ENCODE measurements at regions not wholly inside any gene's neighbourhood (a gene's known extent, or its start where the extent isn't known, plus 50 kb on each side); places are given as distances from the start of the nearest gene placed in this dataset.

DNA sequence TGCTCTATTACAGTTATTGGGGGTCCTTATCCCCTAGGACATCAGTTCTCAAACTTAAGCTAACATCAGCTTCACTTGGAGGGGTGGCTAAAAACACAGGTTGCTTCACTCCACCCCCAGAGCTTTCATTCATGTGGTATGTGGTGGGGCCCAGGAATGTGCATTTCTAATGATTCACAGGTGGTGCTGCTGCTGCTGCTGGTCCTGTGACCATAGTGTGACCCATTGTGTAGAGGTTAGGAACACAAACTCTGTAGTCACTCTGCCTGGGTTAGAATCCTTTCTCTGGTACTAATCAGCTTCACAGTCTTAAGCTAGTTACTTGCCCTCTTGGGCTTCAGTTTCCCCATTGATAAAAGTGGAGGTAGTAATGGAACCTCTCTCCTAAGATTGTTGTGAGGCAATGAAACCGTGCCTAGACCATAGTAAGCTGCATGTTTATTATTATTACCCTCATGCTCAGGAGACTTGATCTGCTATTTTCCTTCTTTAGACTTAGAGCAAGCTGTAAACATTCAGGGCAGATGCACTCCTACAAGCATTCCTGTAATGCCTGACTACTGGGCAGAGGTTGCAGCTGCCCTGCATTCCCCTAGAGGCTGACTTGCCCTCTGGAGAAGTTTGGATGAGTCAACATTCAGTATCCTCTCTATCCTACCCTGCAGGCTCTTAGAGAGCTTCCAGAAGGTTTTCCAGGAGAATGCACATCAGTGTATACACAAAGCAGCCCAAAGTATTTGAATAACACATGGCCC, 94.1 kb upstream of the ACSL4 start:
- no peak overlapping the region for H2AFZ ChIP-seq (ENCODE audit: control insufficient read depth, low read length)
- dilution Hi-C loops (cut with MboI; ENCODE audit: extremely low pct_ligation_motif_present, low sequenced_read_pairs): no loop called here
- no peak overlapping the region for H3K27ac ChIP-seq (ENCODE audit: control insufficient read depth, insufficient read depth, low read length)

DNA sequence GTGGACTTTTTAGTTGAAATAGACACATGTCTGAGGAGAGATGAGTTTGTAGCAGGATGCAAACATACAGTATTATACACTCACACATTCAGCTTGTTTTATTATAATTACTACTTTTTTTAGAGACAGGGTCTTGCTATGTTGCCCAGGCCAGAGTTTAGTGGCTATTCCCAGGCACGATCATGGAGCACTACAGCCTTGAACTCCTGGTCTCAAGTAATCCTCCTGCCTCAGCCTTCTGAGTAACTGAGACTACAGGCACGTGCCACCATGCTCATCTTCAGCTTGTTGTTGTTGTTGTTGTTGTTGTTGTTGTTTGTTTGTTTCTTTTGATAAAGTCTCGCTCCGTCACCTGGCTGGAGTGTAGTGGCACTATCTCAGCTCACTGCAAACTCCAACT, 94.7 kb upstream of the ACSL4 start:
- DNase-seq (ENCODE audit: low read depth, low spot score): no peak
- Histone ChIP-seq H3K9me3 (ENCODE audit: control insufficient read depth, low read depth, low read length) (no peaks in the 10 kb centered on the region), H4K20me1 (ENCODE audit: control insufficient read depth, extremely low read depth, insufficient read depth, low read length) (no peaks in the 10 kb centered on the region), H3K27me3 (ENCODE audit: control insufficient read depth, extremely low read depth, insufficient read depth, low read length) (no peaks in the 10 kb centered on the region), H3K27ac (ENCODE audit: control insufficient read depth, insufficient read depth, low read length) (no peak overlapping the region), H3K4me3 (ENCODE audit: control insufficient read depth in 2 of 3, extremely low read depth in 1 of 3, insufficient read depth in 2 of 3, low read depth in 1 of 3, low read length in 3 of 3) (no peak overlapping the region), H3K9me1 (ENCODE audit: control insufficient read depth, extremely low read depth, insufficient read depth, low read length) (no peaks in the 10 kb centered on the region), H3K4me1 (ENCODE audit: control insufficient read depth, extremely low read depth, insufficient read depth, low read length) (peaks cover 16% of the 10 kb centered on the region), H2AFZ (ENCODE audit: control insufficient read depth, low read length) (no peak overlapping the region), H3K79me2 (ENCODE audit: control insufficient read depth, insufficient read depth, low read length) (no peaks in the 10 kb centered on the region), H3K9ac (ENCODE audit: control insufficient read depth, extremely low read depth, insufficient read depth, low read length) (no peak overlapping the region), H3K36me3 (ENCODE audit: control insufficient read depth in 2 of 2, extremely low read depth in 1 of 2, insufficient read depth in 2 of 2, low read length in 2 of 2) (no peaks in the 10 kb centered on the region), H3K4me2 (ENCODE audit: control insufficient read depth, extremely low read depth, insufficient read depth, low read depth, low read length) (no peak overlapping the region)
- no peak for TF ChIP-seq EZH2 (IDR thresholded peaks at IDR 0.05; ENCODE audit: low read length)
- TF ChIP-seq, protein P1, sequence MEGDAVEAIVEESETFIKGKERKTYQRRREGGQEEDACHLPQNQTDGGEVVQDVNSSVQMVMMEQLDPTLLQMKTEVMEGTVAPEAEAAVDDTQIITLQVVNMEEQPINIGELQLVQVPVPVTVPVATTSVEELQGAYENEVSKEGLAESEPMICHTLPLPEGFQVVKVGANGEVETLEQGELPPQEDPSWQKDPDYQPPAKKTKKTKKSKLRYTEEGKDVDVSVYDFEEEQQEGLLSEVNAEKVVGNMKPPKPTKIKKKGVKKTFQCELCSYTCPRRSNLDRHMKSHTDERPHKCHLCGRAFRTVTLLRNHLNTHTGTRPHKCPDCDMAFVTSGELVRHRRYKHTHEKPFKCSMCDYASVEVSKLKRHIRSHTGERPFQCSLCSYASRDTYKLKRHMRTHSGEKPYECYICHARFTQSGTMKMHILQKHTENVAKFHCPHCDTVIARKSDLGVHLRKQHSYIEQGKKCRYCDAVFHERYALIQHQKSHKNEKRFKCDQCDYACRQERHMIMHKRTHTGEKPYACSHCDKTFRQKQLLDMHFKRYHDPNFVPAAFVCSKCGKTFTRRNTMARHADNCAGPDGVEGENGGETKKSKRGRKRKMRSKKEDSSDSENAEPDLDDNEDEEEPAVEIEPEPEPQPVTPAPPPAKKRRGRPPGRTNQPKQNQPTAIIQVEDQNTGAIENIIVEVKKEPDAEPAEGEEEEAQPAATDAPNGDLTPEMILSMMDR (optimal IDR thresholded peaks at IDR 0.05 in 1 of 3, IDR thresholded peaks at IDR 0.05 in 1 of 3, conservative IDR thresholded peaks at IDR 0.05 in 1 of 3; ENCODE audit: extremely low read depth in 1 of 3, insufficient read depth in 2 of 3, low read length in 3 of 3): no peak
- dilution Hi-C loops (cut with MboI; ENCODE audit: extremely low pct_ligation_motif_present, low sequenced_read_pairs): no loop called here
- FAIRE-seq: no peak

More for the DNA sequence above, 94.1 kb upstream of the ACSL4 start:
- Histone ChIP-seq H3K9ac (ENCODE audit: control insufficient read depth, extremely low read depth, insufficient read depth, low read length) (no peak overlapping the region), H3K4me3 (ENCODE audit: control insufficient read depth in 2 of 3, extremely low read depth in 1 of 3, insufficient read depth in 2 of 3, low read depth in 1 of 3, low read length in 3 of 3) (no peak overlapping the region), H3K9me1 (ENCODE audit: control insufficient read depth, extremely low read depth, insufficient read depth, low read length) (no peaks in the 10 kb centered on the region), H3K4me2 (ENCODE audit: control insufficient read depth, extremely low read depth, insufficient read depth, low read depth, low read length) (peak overlapping the region; percentile 4), H3K79me2 (ENCODE audit: control insufficient read depth, insufficient read depth, low read length) (no peaks in the 10 kb centered on the region), H3K27me3 (ENCODE audit: control insufficient read depth, extremely low read depth, insufficient read depth, low read length) (no peaks in the 10 kb centered on the region), H3K4me1 (ENCODE audit: control insufficient read depth, extremely low read depth, insufficient read depth, low read length) (peaks cover 20% of the 10 kb centered on the region), H3K36me3 (ENCODE audit: control insufficient read depth in 2 of 2, extremely low read depth in 1 of 2, insufficient read depth in 2 of 2, low read length in 2 of 2) (no peaks in the 10 kb centered on the region), H4K20me1 (ENCODE audit: control insufficient read depth, extremely low read depth, insufficient read depth, low read length) (no peaks in the 10 kb centered on the region), H3K9me3 (ENCODE audit: control insufficient read depth, low read depth, low read length) (no peaks in the 10 kb centered on the region)
- DNase-seq (ENCODE audit: low read depth, low spot score) (no peak), FAIRE-seq (peak; percentile 62)
- TF ChIP-seq, protein P1 (optimal IDR thresholded peaks at IDR 0.05 in 1 of 3, IDR thresholded peaks at IDR 0.05 in 1 of 3, conservative IDR thresholded peaks at IDR 0.05 in 1 of 3; ENCODE audit: extremely low read depth in 1 of 3, insufficient read depth in 2 of 3, low read length in 3 of 3): peak in 2 of 3 experiments; percentile 7 to 14
- no peak for TF ChIP-seq EZH2 (IDR thresholded peaks at IDR 0.05; ENCODE audit: low read length)

Data from keratinocyte (primary cell).